ENCODE measurements at regions not wholly inside any gene's neighbourhood (a gene's known extent, or its start where the extent isn't known, plus 50 kb on each side); places are given as distances from the start of the nearest gene placed in this dataset.
"Not testable (repeated sequence)": the region's sequence is repeated elsewhere in the genome, so short reads cannot be mapped to it uniquely, and the experiment has no call there.

- DNase-seq, result peak; percentile 39
Measured at GRCh38 chr10:29784175-29784773, 149.5 kb upstream of the SVIL start.

- no peak for DNase-seq
Measured at GRCh38 chr10:29783201-29783947, 148.6 kb upstream of the SVIL start.

- no peak for DNase-seq
Measured at GRCh38 chr10:29780639-29781038, 145.9 kb upstream of the SVIL start.

GRCh38 chr10:29780096-29780495 lies 145.3 kb upstream of the SVIL start:
- DNase-seq, result no peak

- DNase-seq, result no peak
Measured at GRCh38 chr10:29776246-29776645, 141.5 kb upstream of the SVIL start.

GRCh38 chr10:29774475-29774874 lies 139.7 kb upstream of the SVIL start:
- no peak for DNase-seq

GRCh38 chr10:29773675-29774091 lies 138.9 kb upstream of the SVIL start:
- DNase-seq, result no peak

GRCh38 chr10:29772403-29772802 lies 137.6 kb upstream of the SVIL start:
- no peak for DNase-seq

- DNase-seq, result no peak
Measured at GRCh38 chr10:29771376-29771775, 136.6 kb upstream of the SVIL start.

GRCh38 chr10:29769277-29769676 lies 134.5 kb upstream of the SVIL start:
- DNase-seq, result not testable (repeated sequence)

GRCh38 chr10:29767968-29768367 lies 133.2 kb upstream of the SVIL start:
- no peak for DNase-seq

- no peak for DNase-seq
Measured at GRCh38 chr10:29766753-29767152, 132.0 kb upstream of the SVIL start.

- no peak for DNase-seq
Measured at GRCh38 chr10:29765330-29765729, 130.6 kb upstream of the SVIL start.

- no peak for DNase-seq
Measured at GRCh38 chr10:29763396-29763795, 128.6 kb upstream of the SVIL start.

GRCh38 chr10:29761916-29762315 lies 127.1 kb upstream of the SVIL start:
- DNase-seq, result no peak

- DNase-seq, result no peak
Measured at GRCh38 chr10:29760138-29760900, 125.5 kb upstream of the SVIL start.

- no peak for DNase-seq
Measured at GRCh38 chr10:29757551-29758297, 123.0 kb upstream of the SVIL start.

- no peak for DNase-seq
Measured at GRCh38 chr10:29756451-29756850, 121.7 kb upstream of the SVIL start.

- no peak for DNase-seq
Measured at GRCh38 chr10:29753283-29753682, 118.5 kb upstream of the SVIL start.

GRCh38 chr10:29751684-29752083 lies 116.9 kb upstream of the SVIL start:
- no peak for DNase-seq

GRCh38 chr10:29751240-29751639 lies 116.5 kb upstream of the SVIL start:
- no peak for DNase-seq

- no peak for DNase-seq
Measured at GRCh38 chr10:29749150-29749549, 114.4 kb upstream of the SVIL start.

GRCh38 chr10:29748109-29748650 lies 113.4 kb upstream of the SVIL start:
- no peak for DNase-seq

Data from left hindlimb (tissue), 1 donor.